ENCODE measurements at regions not wholly inside any gene's neighbourhood (a gene's known extent, or its start where the extent isn't known, plus 50 kb on each side); places are given as distances from the start of the nearest gene placed in this dataset.

- peaks cover 5 to 13% of the 10 kb centered on the region in 2 donors for H3K27me3 Mint-ChIP-seq
- no peaks in the 10 kb centered on the region for H3K9me3 Mint-ChIP-seq
- DNase-seq (ENCODE audit: low spot score) (no peak), ATAC-seq (no peak)
- no peaks in the 10 kb centered on the region for H3K36me3 Mint-ChIP-seq
- H3K27ac Mint-ChIP-seq: no peak overlapping the region
- no peaks in the 10 kb centered on the region for H3K4me1 Mint-ChIP-seq (ENCODE audit: low read depth in 2 of 2)
- no peak overlapping the region for H3K4me3 Mint-ChIP-seq
Measured at GRCh38 chr20:52684176-52684575, 288.0 kb upstream of the TSHZ2 start.

- ATAC-seq (no peak), DNase-seq (ENCODE audit: low spot score) (no peak)
- Mint-ChIP-seq H3K9me3 (no peaks in the 10 kb centered on the region), H3K27me3 (peaks cover 8 to 17% of the 10 kb centered on the region in 2 donors), H3K36me3 (no peaks in the 10 kb centered on the region), H3K4me1 (ENCODE audit: low read depth in 2 of 2) (no peaks in the 10 kb centered on the region), H3K27ac (no peak overlapping the region), H3K4me3 (no peak overlapping the region)
Measured at GRCh38 chr20:52683761-52684160, 288.4 kb upstream of the TSHZ2 start.

- Mint-ChIP-seq H3K36me3 (no peaks in the 10 kb centered on the region), H3K4me3 (no peak overlapping the region), H3K27me3 (peaks cover 5 to 21% of the 10 kb centered on the region in 2 donors), H3K9me3 (no peaks in the 10 kb centered on the region), H3K27ac (no peak overlapping the region), H3K4me1 (ENCODE audit: low read depth in 2 of 2) (no peaks in the 10 kb centered on the region)
- ATAC-seq (no peak), DNase-seq (ENCODE audit: low spot score) (no peak)
Measured at GRCh38 chr20:52682237-52682636, 289.9 kb upstream of the TSHZ2 start.

GRCh38 chr20:52681288-52681687, 290.9 kb upstream of the TSHZ2 start:
- Mint-ChIP-seq H3K27ac (no peak overlapping the region), H3K4me1 (ENCODE audit: low read depth in 2 of 2) (no peaks in the 10 kb centered on the region), H3K9me3 (no peaks in the 10 kb centered on the region), H3K27me3 (peaks cover 13 to 30% of the 10 kb centered on the region in 2 donors), H3K4me3 (no peak overlapping the region), H3K36me3 (no peaks in the 10 kb centered on the region)
- ATAC-seq (no peak), DNase-seq (ENCODE audit: low spot score) (no peak)

GRCh38 chr20:52677216-52677615, 294.9 kb upstream of the TSHZ2 start:
- no peaks in the 10 kb centered on the region for H3K4me1 Mint-ChIP-seq (ENCODE audit: low read depth in 2 of 2)
- peaks cover 11 to 42% of the 10 kb centered on the region in 2 donors for H3K27me3 Mint-ChIP-seq
- H3K9me3 Mint-ChIP-seq: no peaks in the 10 kb centered on the region
- no peaks in the 10 kb centered on the region for H3K36me3 Mint-ChIP-seq
- DNase-seq (ENCODE audit: low spot score) (no peak), ATAC-seq (no peak)
- no peak overlapping the region for H3K4me3 Mint-ChIP-seq
- no peak overlapping the region for H3K27ac Mint-ChIP-seq

- Mint-ChIP-seq H3K4me3 (no peak overlapping the region), H3K27ac (no peak overlapping the region), H3K4me1 (ENCODE audit: low read depth in 2 of 2) (no peaks in the 10 kb centered on the region), H3K9me3 (no peaks in the 10 kb centered on the region), H3K27me3 (peaks cover 13 to 35% of the 10 kb centered on the region in 2 donors), H3K36me3 (no peaks in the 10 kb centered on the region)
- no peak for ATAC-seq
- DNase-seq (ENCODE audit: low spot score): no peak
Measured at GRCh38 chr20:52676283-52676995, 295.7 kb upstream of the TSHZ2 start.

GRCh38 chr20:52675375-52675774, 296.8 kb upstream of the TSHZ2 start:
- ATAC-seq: no peak
- Mint-ChIP-seq H3K4me1 (ENCODE audit: low read depth in 2 of 2) (no peaks in the 10 kb centered on the region), H3K27me3 (peaks cover 13 to 34% of the 10 kb centered on the region in 2 donors), H3K27ac (no peak overlapping the region), H3K4me3 (no peak overlapping the region), H3K9me3 (no peaks in the 10 kb centered on the region), H3K36me3 (no peaks in the 10 kb centered on the region)
- DNase-seq (ENCODE audit: low spot score): no peak

GRCh38 chr20:52668626-52669025, 303.5 kb upstream of the TSHZ2 start:
- H3K27ac Mint-ChIP-seq: no peak overlapping the region
- DNase-seq (ENCODE audit: low spot score): no peak
- H3K9me3 Mint-ChIP-seq: no peaks in the 10 kb centered on the region
- ATAC-seq: no peak
- peaks cover 7 to 17% of the 10 kb centered on the region in 2 donors for H3K27me3 Mint-ChIP-seq
- H3K36me3 Mint-ChIP-seq: no peaks in the 10 kb centered on the region
- H3K4me1 Mint-ChIP-seq (ENCODE audit: low read depth in 2 of 2): no peaks in the 10 kb centered on the region
- no peak overlapping the region for H3K4me3 Mint-ChIP-seq

GRCh38 chr20:52667358-52667757, 304.8 kb upstream of the TSHZ2 start:
- no peaks in the 10 kb centered on the region for H3K4me1 Mint-ChIP-seq (ENCODE audit: low read depth in 2 of 2)
- peaks cover 9 to 22% of the 10 kb centered on the region in 2 donors for H3K27me3 Mint-ChIP-seq
- no peak overlapping the region for H3K4me3 Mint-ChIP-seq
- DNase-seq (ENCODE audit: low spot score) (no peak), ATAC-seq (no peak)
- H3K9me3 Mint-ChIP-seq: no peaks in the 10 kb centered on the region
- H3K36me3 Mint-ChIP-seq: no peaks in the 10 kb centered on the region
- no peak overlapping the region for H3K27ac Mint-ChIP-seq

GRCh38 chr20:52665441-52665840, 306.7 kb upstream of the TSHZ2 start:
- ATAC-seq (no peak), DNase-seq (ENCODE audit: low spot score) (no peak)
- Mint-ChIP-seq H3K4me3 (no peak overlapping the region), H3K27me3 (peaks cover 7 to 29% of the 10 kb centered on the region in 2 donors), H3K27ac (no peak overlapping the region), H3K9me3 (no peaks in the 10 kb centered on the region), H3K36me3 (no peaks in the 10 kb centered on the region), H3K4me1 (ENCODE audit: low read depth in 2 of 2) (no peaks in the 10 kb centered on the region)

GRCh38 chr20:52655395-52655794, 316.8 kb upstream of the TSHZ2 start:
- no peak for ATAC-seq
- Mint-ChIP-seq H3K4me1 (ENCODE audit: low read depth in 2 of 2) (no peaks in the 10 kb centered on the region), H3K27me3 (peaks cover 17 to 32% of the 10 kb centered on the region in 2 donors), H3K36me3 (no peaks in the 10 kb centered on the region), H3K4me3 (no peak overlapping the region), H3K27ac (no peak overlapping the region), H3K9me3 (no peaks in the 10 kb centered on the region)
- DNase-seq (ENCODE audit: low spot score): no peak

GRCh38 chr20:52654567-52654966, 317.6 kb upstream of the TSHZ2 start:
- no peaks in the 10 kb centered on the region for H3K9me3 Mint-ChIP-seq
- peaks cover 17 to 23% of the 10 kb centered on the region in 2 donors for H3K27me3 Mint-ChIP-seq
- H3K4me1 Mint-ChIP-seq (ENCODE audit: low read depth in 2 of 2): no peaks in the 10 kb centered on the region
- H3K4me3 Mint-ChIP-seq: no peak overlapping the region
- no peak overlapping the region for H3K27ac Mint-ChIP-seq
- DNase-seq (ENCODE audit: low spot score) (no peak), ATAC-seq (no peak)
- no peaks in the 10 kb centered on the region for H3K36me3 Mint-ChIP-seq

- H3K9me3 Mint-ChIP-seq: no peaks in the 10 kb centered on the region
- ATAC-seq (no peak), DNase-seq (ENCODE audit: low spot score) (no peak)
- H3K4me1 Mint-ChIP-seq (ENCODE audit: low read depth in 2 of 2): no peaks in the 10 kb centered on the region
- no peak overlapping the region for H3K4me3 Mint-ChIP-seq
- no peaks in the 10 kb centered on the region for H3K36me3 Mint-ChIP-seq
- H3K27ac Mint-ChIP-seq: no peak overlapping the region
- H3K27me3 Mint-ChIP-seq: peaks cover 13 to 16% of the 10 kb centered on the region in 2 donors
Measured at GRCh38 chr20:52652271-52652670, 319.9 kb upstream of the TSHZ2 start.

- no peaks in the 10 kb centered on the region for H3K4me1 Mint-ChIP-seq (ENCODE audit: low read depth in 2 of 2)
- ATAC-seq (no peak), DNase-seq (ENCODE audit: low spot score) (no peak)
- no peaks in the 10 kb centered on the region for H3K9me3 Mint-ChIP-seq
- no peak overlapping the region for H3K4me3 Mint-ChIP-seq
- H3K27me3 Mint-ChIP-seq: peaks cover 11 to 18% of the 10 kb centered on the region in 2 donors
- no peak overlapping the region for H3K27ac Mint-ChIP-seq
- no peaks in the 10 kb centered on the region for H3K36me3 Mint-ChIP-seq
Measured at GRCh38 chr20:52649727-52650126, 322.4 kb upstream of the TSHZ2 start.

GRCh38 chr20:52645822-52646221, 326.3 kb upstream of the TSHZ2 start:
- H3K36me3 Mint-ChIP-seq: no peaks in the 10 kb centered on the region
- H3K4me3 Mint-ChIP-seq: no peak overlapping the region
- no peak for ATAC-seq
- no peak overlapping the region for H3K27ac Mint-ChIP-seq
- peaks cover 3 to 7% of the 10 kb centered on the region in 2 donors for H3K27me3 Mint-ChIP-seq
- H3K4me1 Mint-ChIP-seq (ENCODE audit: low read depth in 2 of 2): no peaks in the 10 kb centered on the region
- no peak for DNase-seq (ENCODE audit: low spot score)
- no peaks in the 10 kb centered on the region for H3K9me3 Mint-ChIP-seq
